Thymus (tissue), 11 donors: ENCODE measurements at regions not wholly inside any gene's neighbourhood (a gene's known extent, or its start where the extent isn't known, plus 50 kb on each side); places are given as distances from the start of the nearest gene placed in this dataset.

Experiments used
- DNase-seq, 9 donors: peaks; one replicate each; pipeline ENCODE4 v3.0.0-alpha.2; 2013; ENCODE audit warnings: low spot score in 9 of 9, low read depth in 6 of 9, missing footprints in 1 of 9
- H3K27ac ChIP-seq, 2 donors: one replicate each; pipeline ENCODE4 v1.5.1; 2013; ENCODE audit warnings: control low read depth in 1 of 2, low read depth in 1 of 2, low read length in 1 of 2, mild to moderate bottlenecking in 1 of 2, moderate library complexity in 1 of 2
- H3K27me3 ChIP-seq, 2 donors: one replicate each; pipeline ENCODE4 v1.5.1; 2013; ENCODE audit warnings: low read length in 1 of 2; ENCODE audit not compliant: control insufficient read depth in 2 of 2, insufficient read depth in 1 of 2
- H3K36me3 ChIP-seq, 2 donors: one replicate each; pipeline ENCODE4 v1.5.1; 2013; ENCODE audit warnings: low read length in 1 of 2, mild to moderate bottlenecking in 1 of 2, moderate library complexity in 1 of 2; ENCODE audit not compliant: control insufficient read depth in 2 of 2, insufficient read depth in 2 of 2
- H3K4me1 ChIP-seq, 2 donors: one replicate each; pipeline ENCODE4 v1.5.1; 2013; ENCODE audit warnings: low read length in 2 of 2; ENCODE audit not compliant: control insufficient read depth in 2 of 2, insufficient read depth in 2 of 2
- H3K4me3 ChIP-seq, 2 donors: one replicate each; pipeline ENCODE4 v1.5.1; 2013; ENCODE audit warnings: low read length in 2 of 2, control low read depth in 1 of 2, mild to moderate bottlenecking in 1 of 2
- H3K9me3 ChIP-seq, 2 donors: one replicate each; pipeline ENCODE4 v1.5.1; 2013; ENCODE audit warnings: low read length in 1 of 2, mild to moderate bottlenecking in 1 of 2; ENCODE audit not compliant: control insufficient read depth in 2 of 2, insufficient read depth in 1 of 2
- WGBS: extraction: QIAGEN DNeasy Blood & Tissue Kit; methylation state at CpG from one replicate; pipeline ENCODE4 v1.1.7; 2013; 5-methylcytosine and 5-hydroxymethylcytosine counted together
- donor health status: healthy.

DNA sequence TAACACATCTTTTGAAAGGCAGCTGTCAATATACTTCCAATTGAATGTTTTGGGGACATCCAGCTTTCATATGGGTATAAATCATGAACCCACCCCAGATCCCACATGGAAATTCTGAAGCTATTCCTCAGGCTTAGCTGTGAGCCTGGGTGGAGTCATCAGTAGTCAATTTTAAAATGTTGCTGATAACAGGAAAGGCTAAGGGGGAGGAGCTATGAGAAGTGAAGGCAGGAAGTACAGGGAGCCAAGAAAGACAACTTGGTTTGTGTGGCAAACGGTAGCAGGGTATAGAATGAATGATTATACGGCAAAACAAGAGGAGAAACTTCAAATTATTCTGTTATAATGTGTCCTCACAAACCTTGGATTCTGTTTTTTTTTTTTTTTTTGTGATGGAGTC lies 108.6 kb downstream of the QPCT start:
- H3K4me1 ChIP-seq = peaks cover 6 to 35% of the 10 kb centered on the region in 2 donors
- no peaks in the 10 kb centered on the region for H3K27me3 ChIP-seq
- no peak for DNase-seq
- no peak overlapping the region for H3K27ac ChIP-seq
- WGBS = 84% methylated on average over 2 of the region's 2 CpGs
- H3K9me3 ChIP-seq = peaks cover 0 to 12% of the 10 kb centered on the region in 2 donors
- no peaks in the 10 kb centered on the region for H3K36me3 ChIP-seq
- H3K4me3 ChIP-seq = no peak overlapping the region

DNA sequence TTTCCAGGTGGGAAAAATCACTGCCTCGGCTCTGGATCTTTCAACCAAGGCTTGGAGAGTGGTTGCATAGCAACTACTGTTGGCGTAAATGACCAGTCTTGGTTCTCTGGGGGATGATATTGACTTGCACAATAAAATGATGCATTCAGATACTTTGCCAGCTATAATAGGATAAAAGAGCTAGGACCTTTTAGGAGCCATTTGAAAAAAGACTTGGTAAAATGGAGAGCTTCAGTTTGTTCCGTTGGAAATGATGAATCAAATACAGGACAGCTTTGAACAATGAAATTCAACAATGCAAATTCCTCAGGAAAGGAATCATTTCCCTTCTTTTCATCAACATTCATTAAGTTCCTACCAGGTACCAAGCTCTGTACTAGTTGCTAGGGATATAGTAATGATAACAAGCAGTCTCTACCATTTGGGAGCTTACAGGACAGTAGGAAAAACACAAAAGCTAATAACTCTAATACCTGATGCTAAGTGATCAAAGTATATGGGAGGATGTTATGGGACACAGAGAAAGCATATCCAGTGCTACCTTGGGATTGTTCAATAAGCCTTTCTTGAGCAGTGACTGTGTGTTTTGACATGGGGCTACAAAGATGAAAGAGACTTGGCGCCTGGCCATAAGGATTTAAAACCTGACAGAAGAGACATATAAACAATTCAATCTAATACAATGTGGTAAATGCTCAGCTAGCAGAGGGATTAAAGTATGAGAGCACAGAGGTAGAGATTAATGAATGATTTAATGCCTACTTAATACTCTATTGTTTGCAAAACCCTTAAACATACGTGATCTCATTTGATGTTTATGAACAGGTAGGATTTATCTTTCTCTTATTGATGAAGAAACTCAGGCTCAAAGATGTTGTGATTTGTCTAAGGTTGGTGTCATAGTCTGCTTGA lies 110.7 kb downstream of the QPCT start:
- DNase-seq = no peak
- Histone ChIP-seq H3K9me3 (peaks cover 0 to 12% of the 10 kb centered on the region in 2 donors), H3K27ac (no peak overlapping the region), H3K4me3 (no peak overlapping the region), H3K27me3 (no peaks in the 10 kb centered on the region), H3K36me3 (no peaks in the 10 kb centered on the region), H3K4me1 (peaks cover 6 to 24% of the 10 kb centered on the region in 2 donors)
- 98% methylated on average over 5 of the region's 5 CpGs for WGBS

DNA sequence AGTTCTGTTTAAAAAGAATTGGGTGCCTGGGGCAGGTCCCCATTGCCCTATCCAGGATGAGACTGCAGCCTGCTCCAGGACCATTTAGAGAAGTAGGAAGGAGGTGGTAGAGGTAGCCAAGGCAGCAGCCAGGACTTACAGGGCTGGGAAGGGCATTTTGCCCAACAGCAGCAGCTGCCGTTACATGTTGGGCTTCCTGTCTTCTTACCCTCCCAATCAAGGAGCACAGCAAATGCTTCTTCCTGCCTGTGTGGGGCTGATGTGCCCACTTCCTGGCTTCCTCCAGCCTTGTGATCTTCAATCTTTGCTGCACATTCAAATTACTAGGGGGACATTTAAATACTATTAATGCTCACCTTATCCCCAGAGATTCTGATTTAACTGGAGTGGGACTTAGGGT lies 112.0 kb downstream of the QPCT start:
- H3K27ac ChIP-seq = peak overlapping the region; percentile 43 to 47
- DNase-seq = peak; percentile 21 to 79 (median 34)
- WGBS = 11% methylated on average over 1 of the region's 1 CpG
- H3K27me3 ChIP-seq = no peaks in the 10 kb centered on the region
- peaks cover 0 to 12% of the 10 kb centered on the region in 2 donors for H3K9me3 ChIP-seq
- peaks cover 6 to 18% of the 10 kb centered on the region in 2 donors for H3K4me1 ChIP-seq
- H3K36me3 ChIP-seq = no peaks in the 10 kb centered on the region
- no peak overlapping the region for H3K4me3 ChIP-seq

DNA sequence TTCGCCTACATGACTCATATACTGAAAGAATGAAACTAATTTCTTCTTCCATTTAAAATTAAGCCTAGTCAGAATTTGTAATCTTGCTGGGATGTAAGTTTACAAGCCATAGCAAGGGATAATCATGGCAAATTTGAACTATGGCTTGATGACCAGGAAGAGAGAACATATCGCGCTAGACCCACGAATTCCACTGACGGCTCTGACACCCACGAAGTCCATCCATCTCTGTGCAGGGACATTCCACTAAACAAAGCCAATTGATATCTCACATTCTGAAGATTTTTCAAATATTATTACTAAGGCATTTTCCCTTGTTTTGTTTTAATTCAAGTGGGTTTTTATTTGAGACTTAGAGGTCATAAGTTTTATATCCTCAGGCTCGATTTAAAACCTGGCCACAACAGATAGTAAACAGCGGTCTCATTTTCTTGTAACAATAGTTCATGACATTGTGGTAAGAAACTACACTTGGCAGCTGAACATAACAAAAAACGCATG lies 113.0 kb downstream of the QPCT start:
- no peak for DNase-seq
- WGBS = 91% methylated on average over 9 of the region's 9 CpGs
- Histone ChIP-seq H3K4me1 (peaks cover 6 to 18% of the 10 kb centered on the region in 2 donors), H3K9me3 (peaks cover 0 to 12% of the 10 kb centered on the region in 2 donors), H3K36me3 (no peaks in the 10 kb centered on the region), H3K27me3 (no peaks in the 10 kb centered on the region), H3K4me3 (no peak overlapping the region), H3K27ac (no peak overlapping the region)

DNA sequence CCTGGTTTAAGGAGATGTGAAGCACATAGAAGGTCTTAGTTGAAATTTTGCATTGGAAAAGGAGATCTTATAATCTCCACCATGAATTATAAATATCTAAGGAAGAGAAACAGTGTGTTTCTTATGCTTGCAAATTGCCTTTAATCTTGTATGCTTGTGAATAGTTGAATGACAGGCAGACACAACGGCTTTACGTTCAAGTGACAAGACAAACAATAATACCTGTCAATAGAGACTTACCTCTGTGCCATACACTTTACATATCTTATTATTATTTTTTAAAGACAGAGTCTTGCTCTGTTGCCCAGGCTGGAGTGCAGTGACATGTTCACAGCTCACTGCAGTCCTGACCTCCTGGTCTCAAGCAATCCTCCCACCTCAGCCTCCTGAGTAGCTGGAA lies 113.7 kb downstream of the QPCT start:
- Histone ChIP-seq H3K9me3 (peaks cover 0 to 12% of the 10 kb centered on the region in 2 donors), H3K4me1 (peaks cover 6 to 15% of the 10 kb centered on the region in 2 donors), H3K27me3 (no peaks in the 10 kb centered on the region), H3K27ac (no peak overlapping the region), H3K36me3 (no peaks in the 10 kb centered on the region), H3K4me3 (no peak overlapping the region)
- DNase-seq = no peak
- 100% methylated on average over 2 of the region's 2 CpGs for WGBS

DNA sequence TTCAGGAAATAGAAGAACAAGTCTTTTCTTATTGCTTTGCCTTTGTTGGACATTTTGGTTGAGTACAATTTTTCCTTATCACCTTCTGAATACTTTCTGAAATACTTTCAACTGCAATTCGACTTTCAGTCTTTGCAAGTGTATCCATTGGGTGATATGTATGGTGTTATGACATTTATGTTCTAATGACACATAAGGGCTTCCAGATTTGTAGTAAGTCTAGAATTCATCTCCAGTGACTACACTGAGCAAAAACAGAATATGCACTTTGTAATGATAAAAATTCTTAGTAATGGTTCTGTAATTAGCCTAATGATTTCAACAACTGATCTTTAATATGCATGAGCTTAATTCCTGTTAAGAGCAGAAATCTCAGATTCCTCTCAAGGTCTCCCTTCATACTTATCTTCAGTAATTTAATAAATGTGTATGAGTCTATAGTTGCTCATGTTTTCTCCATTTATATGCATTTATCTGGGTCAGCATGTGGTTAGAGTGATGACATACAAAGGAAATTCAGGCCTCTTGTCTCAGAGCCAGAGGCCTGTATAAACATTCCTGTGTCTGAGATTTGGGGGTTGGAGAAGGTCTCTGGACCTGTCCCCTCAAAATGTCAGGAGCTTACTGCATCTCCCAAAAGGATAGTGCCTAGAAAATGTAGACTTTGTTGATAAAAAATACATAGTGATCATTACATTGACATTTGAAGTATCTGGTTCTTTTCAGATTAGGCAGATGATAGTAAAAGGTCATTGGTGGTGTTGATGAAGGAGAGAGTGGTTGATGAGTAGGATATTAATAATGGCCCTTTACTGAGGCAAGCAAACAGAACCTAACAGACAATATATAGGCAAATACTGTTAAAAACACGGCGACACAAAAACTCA lies 114.9 kb downstream of the QPCT start:
- Histone ChIP-seq H3K27ac (no peak overlapping the region), H3K36me3 (no peaks in the 10 kb centered on the region), H3K9me3 (peaks cover 0 to 12% of the 10 kb centered on the region in 2 donors), H3K4me3 (no peak overlapping the region), H3K27me3 (no peaks in the 10 kb centered on the region), H3K4me1 (peaks cover 6 to 15% of the 10 kb centered on the region in 2 donors)
- WGBS = 96% methylated on average over 3 of the region's 3 CpGs
- DNase-seq = no peak

DNA sequence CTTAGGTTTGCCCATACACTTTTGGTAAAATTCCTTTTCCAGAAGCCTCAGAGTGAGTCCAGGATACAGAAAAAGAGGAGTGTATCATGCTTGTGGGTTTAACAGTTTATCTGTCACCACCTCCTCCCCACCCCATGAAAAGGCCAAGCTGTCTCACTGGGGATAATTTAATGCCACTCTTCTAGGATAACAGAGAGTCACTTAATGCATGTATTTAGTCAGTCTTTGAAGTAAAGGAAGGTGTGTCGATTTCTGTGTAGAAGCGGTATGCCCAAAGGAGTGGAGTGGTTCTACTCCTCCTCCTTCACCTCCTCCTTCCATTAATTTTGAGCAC lies 116.4 kb downstream of the QPCT start:
- H3K36me3 ChIP-seq = no peaks in the 10 kb centered on the region
- WGBS = 96% methylated on average over 2 of the region's 2 CpGs
- H3K9me3 ChIP-seq = peaks cover 0 to 12% of the 10 kb centered on the region in 2 donors
- no peak overlapping the region for H3K27ac ChIP-seq
- H3K4me3 ChIP-seq = no peak overlapping the region
- H3K4me1 ChIP-seq = peaks cover 6 to 15% of the 10 kb centered on the region in 2 donors
- H3K27me3 ChIP-seq = no peaks in the 10 kb centered on the region
- no peak for DNase-seq

DNA sequence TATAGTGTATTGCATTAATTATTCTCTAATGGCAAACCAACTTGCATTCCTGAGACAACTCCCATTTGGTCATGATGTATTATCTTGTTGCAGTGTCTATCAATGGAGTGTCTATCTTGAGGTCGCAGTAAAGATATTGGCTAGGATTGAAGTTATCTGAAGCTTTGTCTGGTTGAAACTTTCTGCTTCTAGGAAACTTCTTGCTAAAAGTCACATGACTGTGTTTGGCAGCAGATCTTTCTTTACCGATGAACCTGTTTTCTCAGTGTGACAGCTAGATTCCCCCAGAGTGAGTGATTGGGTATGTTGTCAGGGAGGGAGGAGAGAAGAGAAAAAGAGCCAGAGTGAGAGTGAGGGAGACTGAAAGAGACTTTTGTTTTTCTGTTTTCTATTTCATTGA lies 119.6 kb downstream of the QPCT start:
- 88% methylated on average over 2 of the region's 2 CpGs for WGBS
- H3K9me3 ChIP-seq = no peaks in the 10 kb centered on the region
- H3K27ac ChIP-seq = no peak overlapping the region
- no peaks in the 10 kb centered on the region for H3K4me1 ChIP-seq
- DNase-seq = no peak
- no peaks in the 10 kb centered on the region for H3K27me3 ChIP-seq
- no peaks in the 10 kb centered on the region for H3K36me3 ChIP-seq
- no peak overlapping the region for H3K4me3 ChIP-seq
